DOHH2 (cell line): ENCODE measurements at regions not wholly inside any gene's neighbourhood (a gene's known extent, or its start where the extent isn't known, plus 50 kb on each side); places are given as distances from the start of the nearest gene placed in this dataset.

Source experiments
- H3F3A ChIP-seq: fragments of 200-600 bp; sonication (generic), shearing (Covaris generic); 2 replicates; pipeline ENCODE4 v1.6.0; 2016; ENCODE audit warnings: antibody characterized with exemption, mild to moderate bottlenecking; ENCODE audit not compliant: control insufficient read depth, insufficient read depth
- H3K27ac ChIP-seq: fragments of 200-600 bp; sonication (generic); 2 replicates; pipeline ENCODE4 v1.5.1; 2014; ENCODE audit warnings: low read depth, mild to moderate bottlenecking, low read length, moderate library complexity
- H3K27me3 ChIP-seq: fragments of 200-600 bp; sonication (generic); 2 replicates; pipeline ENCODE4 v1.6.1; 2014; ENCODE audit warnings: mild to moderate bottlenecking, low read length, mixed read lengths; ENCODE audit not compliant: control insufficient read depth
- H3K36me3 ChIP-seq: fragments of 200-600 bp; sonication (generic); 2 replicates; pipeline ENCODE4 v1.6.1; 2014; ENCODE audit warnings: mild to moderate bottlenecking, low read length, moderate library complexity, mixed read lengths; ENCODE audit not compliant: control insufficient read depth
- H3K4me1 ChIP-seq: fragments of 200-600 bp; sonication (generic); 2 replicates; pipeline ENCODE4 v1.6.1; 2014; ENCODE audit warnings: mild to moderate bottlenecking, low read length, mixed read lengths; ENCODE audit not compliant: control insufficient read depth
- H3K4me2 ChIP-seq: fragments of 200-600 bp; sonication (generic); 2 replicates; pipeline ENCODE4 v1.6.0; 2014; ENCODE audit warnings: mild to moderate bottlenecking, low read length, moderate library complexity
- H3K4me3 ChIP-seq: fragments of 200-600 bp; sonication (generic); 2 replicates; pipeline ENCODE4 v1.5.1; 2014; ENCODE audit warnings: mild to moderate bottlenecking, low read length, mixed read lengths
- H3K79me2 ChIP-seq: fragments of 200-600 bp; sonication (generic); 2 replicates; pipeline ENCODE4 v1.6.1; 2014; ENCODE audit warnings: mild to moderate bottlenecking, low read length, mixed read lengths; ENCODE audit not compliant: control insufficient read depth
- H3K9me2 ChIP-seq: fragments of 200-600 bp; sonication (generic); replicated peaks from 2 replicates; pipeline ENCODE4 v1.6.1; 2014; ENCODE audit warnings: mild to moderate bottlenecking, low read length, mixed read lengths; ENCODE audit not compliant: control insufficient read depth
- H3K9me3 ChIP-seq: fragments of 200-600 bp; sonication (generic); 2 replicates; pipeline ENCODE4 v1.6.1; 2014; ENCODE audit warnings: antibody characterized with exemption, low read length, mixed read lengths; ENCODE audit not compliant: control insufficient read depth, insufficient read depth
- H4K20me1 ChIP-seq: fragments of 200-600 bp; sonication (generic); 2 replicates; pipeline ENCODE4 v1.6.0; 2014; ENCODE audit warnings: low read depth, mild to moderate bottlenecking, antibody characterized with exemption, low read length, moderate library complexity; ENCODE audit not compliant: control insufficient read depth, insufficient read depth
- EZH2phosphoT487 ChIP-seq: fragments of 200-600 bp; sonication (generic); IDR thresholded peaks from 2 replicates; pipeline ENCODE4 v1.6.1; 2017; ENCODE audit warnings: borderline replicate concordance, mild to moderate bottlenecking, antibody characterized with exemption, low read length, moderate library complexity, mixed read lengths
- TF ChIP-seq, protein P1 (sequence below): fragments of 200-600 bp; sonication (generic); IDR thresholded peaks from one replicate; pipeline ENCODE4 v1.5.1; 2014; ENCODE audit warnings: antibody characterized with exemption, mild to moderate bottlenecking, low read depth, low read length; ENCODE audit not compliant: poor library complexity, severe bottlenecking

DNA sequence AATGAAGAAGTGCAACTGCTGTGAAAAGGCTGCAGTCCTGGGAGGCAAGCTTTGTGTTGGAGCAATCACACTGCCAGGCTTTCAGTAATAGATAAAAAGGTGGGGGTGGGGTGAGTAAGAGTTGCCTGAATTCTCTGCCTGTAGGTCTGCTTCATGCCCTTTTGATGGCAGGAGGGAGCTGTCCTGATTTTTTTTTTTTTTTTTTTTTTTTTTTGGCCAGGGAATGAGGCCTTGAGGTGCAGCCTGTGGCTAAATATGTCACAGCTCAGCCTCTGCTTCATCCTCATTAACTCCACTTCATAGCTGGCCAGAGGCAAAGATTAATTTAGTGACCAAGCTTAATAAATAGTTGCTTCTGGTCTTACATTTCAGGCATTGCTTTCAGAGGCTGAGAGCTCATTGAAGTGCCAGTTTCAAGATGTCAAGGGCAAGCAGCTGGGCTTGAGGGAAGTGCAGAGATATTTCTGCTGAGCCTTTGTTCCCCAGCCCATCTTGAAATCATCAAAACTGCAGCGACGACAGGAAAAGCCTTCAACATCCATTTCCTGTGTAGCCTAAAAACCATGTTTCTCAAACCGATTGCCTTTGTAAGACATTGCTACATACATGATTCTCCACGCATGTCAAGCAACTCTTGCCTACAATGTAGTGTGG lies 134.7 kb downstream of the MACIR start:
- Histone ChIP-seq H3K4me2 (no peak overlapping the region), H3K4me1 (no peaks in the 10 kb centered on the region), H4K20me1 (no peaks in the 10 kb centered on the region), H3K9me2 (no peaks in the 10 kb centered on the region), H3K27me3 (no peaks in the 10 kb centered on the region), H3K27ac (no peak overlapping the region), H3K79me2 (no peaks in the 10 kb centered on the region), H3K9me3 (no peaks in the 10 kb centered on the region), H3K36me3 (no peaks in the 10 kb centered on the region), H3F3A (no peaks in the 10 kb centered on the region), H3K4me3 (no peak overlapping the region)
- TF ChIP-seq EZH2phosphoT487: no peak
- TF ChIP-seq, protein P1, sequence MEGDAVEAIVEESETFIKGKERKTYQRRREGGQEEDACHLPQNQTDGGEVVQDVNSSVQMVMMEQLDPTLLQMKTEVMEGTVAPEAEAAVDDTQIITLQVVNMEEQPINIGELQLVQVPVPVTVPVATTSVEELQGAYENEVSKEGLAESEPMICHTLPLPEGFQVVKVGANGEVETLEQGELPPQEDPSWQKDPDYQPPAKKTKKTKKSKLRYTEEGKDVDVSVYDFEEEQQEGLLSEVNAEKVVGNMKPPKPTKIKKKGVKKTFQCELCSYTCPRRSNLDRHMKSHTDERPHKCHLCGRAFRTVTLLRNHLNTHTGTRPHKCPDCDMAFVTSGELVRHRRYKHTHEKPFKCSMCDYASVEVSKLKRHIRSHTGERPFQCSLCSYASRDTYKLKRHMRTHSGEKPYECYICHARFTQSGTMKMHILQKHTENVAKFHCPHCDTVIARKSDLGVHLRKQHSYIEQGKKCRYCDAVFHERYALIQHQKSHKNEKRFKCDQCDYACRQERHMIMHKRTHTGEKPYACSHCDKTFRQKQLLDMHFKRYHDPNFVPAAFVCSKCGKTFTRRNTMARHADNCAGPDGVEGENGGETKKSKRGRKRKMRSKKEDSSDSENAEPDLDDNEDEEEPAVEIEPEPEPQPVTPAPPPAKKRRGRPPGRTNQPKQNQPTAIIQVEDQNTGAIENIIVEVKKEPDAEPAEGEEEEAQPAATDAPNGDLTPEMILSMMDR: no peak

DNA sequence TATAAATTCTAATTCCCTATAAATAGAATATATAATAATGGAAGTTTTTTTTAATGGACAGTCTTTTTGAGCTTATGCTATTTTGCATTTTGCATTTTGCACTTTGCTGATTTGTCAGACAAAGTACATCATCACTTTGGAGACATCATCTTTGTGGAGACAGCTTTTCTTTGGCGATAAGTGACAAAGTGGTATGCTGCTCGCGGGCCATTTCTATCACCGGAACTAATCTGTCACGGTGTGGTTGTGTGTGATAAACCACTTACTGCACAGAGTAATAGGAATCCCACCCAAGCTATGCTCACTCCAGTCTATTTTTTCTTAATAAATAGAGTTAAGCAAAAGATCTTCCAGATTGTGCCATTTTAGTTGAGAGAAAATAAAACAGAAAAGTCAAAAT lies 133.1 kb downstream of the MACIR start:
- Histone ChIP-seq H3K4me1 (no peaks in the 10 kb centered on the region), H3K9me3 (no peaks in the 10 kb centered on the region), H3K27ac (no peak overlapping the region), H3K27me3 (no peaks in the 10 kb centered on the region), H3F3A (no peaks in the 10 kb centered on the region), H3K9me2 (no peaks in the 10 kb centered on the region), H3K79me2 (no peaks in the 10 kb centered on the region), H3K4me2 (no peak overlapping the region), H3K4me3 (no peak overlapping the region), H4K20me1 (no peaks in the 10 kb centered on the region), H3K36me3 (no peaks in the 10 kb centered on the region)
- TF ChIP-seq EZH2phosphoT487: no peak
- TF ChIP-seq, protein P1: no peak

DNA sequence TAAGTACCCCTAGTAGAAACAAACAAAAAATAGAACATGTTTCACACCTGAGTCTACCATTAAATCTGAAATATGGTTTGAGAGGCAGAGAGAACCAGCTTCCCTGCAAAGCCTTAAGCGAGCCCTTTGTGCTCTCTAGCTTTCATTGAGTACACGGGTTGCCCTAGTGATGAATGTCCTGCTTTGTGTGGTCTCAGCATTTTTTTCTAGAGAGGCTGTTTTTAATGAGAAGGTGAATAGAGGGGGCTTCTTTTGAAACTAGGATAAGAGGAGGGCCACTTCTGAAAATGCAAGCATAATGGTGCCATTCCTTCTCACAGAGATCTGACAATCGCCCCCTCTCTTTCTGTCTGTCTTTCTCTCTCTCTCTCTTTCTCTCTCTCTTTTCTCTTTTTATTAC lies 131.3 kb downstream of the MACIR start:
- TF ChIP-seq EZH2phosphoT487: no peak
- TF ChIP-seq, protein P1: no peak
- no peak overlapping the region for H3K4me2 ChIP-seq
- H3K79me2 ChIP-seq: no peaks in the 10 kb centered on the region
- no peaks in the 10 kb centered on the region for H4K20me1 ChIP-seq
- no peaks in the 10 kb centered on the region for H3K27me3 ChIP-seq
- H3F3A ChIP-seq: no peaks in the 10 kb centered on the region
- H3K36me3 ChIP-seq: no peaks in the 10 kb centered on the region
- no peak overlapping the region for H3K27ac ChIP-seq
- H3K9me2 ChIP-seq: no peaks in the 10 kb centered on the region
- H3K4me1 ChIP-seq: no peaks in the 10 kb centered on the region
- H3K4me3 ChIP-seq: no peak overlapping the region
- no peaks in the 10 kb centered on the region for H3K9me3 ChIP-seq
